GM23338 (cell line): ENCODE measurements at regions not wholly inside any gene's neighbourhood (a gene's known extent, or its start where the extent isn't known, plus 50 kb on each side); places are given as distances from the start of the nearest gene placed in this dataset.

Source experiments
- ATAC-seq: fragments of 200-7000 bp; cut with Tn5 transposase; 3 replicates; pipeline ENCODE4 v1.9.1; 2020
- DNase-seq: peaks from one replicate; pipeline ENCODE4 v3.0.0-alpha.2; 2015; ENCODE audit warnings: low spot score
- H2AFZ ChIP-seq: fragments of 200-600 bp; sonication (generic); 2 replicates; pipeline ENCODE4 v1.8.0; 2016; ENCODE audit warnings: antibody characterized with exemption, mild to moderate bottlenecking, moderate library complexity
- H3F3A ChIP-seq: fragments of 200-600 bp; sonication (generic); replicated peaks from 2 replicates; pipeline ENCODE4 v1.8.0; 2017; ENCODE audit warnings: antibody characterized with exemption, mixed run types, low read depth
- H3K27ac ChIP-seq: fragments of 200-600 bp; sonication (generic); 2 replicates; pipeline ENCODE4 v1.6.1; 2016; ENCODE audit warnings: low read depth
- H3K27me3 ChIP-seq: fragments of 200-600 bp; sonication (generic); 2 replicates; pipeline ENCODE4 v1.8.0; 2016; ENCODE audit warnings: mild to moderate bottlenecking, mixed run types, moderate library complexity; ENCODE audit not compliant: insufficient read depth
- H3K36me3 ChIP-seq: fragments of 200-600 bp; sonication (generic); 2 replicates; pipeline ENCODE4 v1.8.0; 2016; ENCODE audit warnings: mild to moderate bottlenecking; ENCODE audit not compliant: insufficient read depth
- H3K4me1 ChIP-seq: fragments of 200-600 bp; sonication (generic); 2 replicates; pipeline ENCODE4 v1.8.0; 2016; ENCODE audit warnings: mild to moderate bottlenecking, moderate library complexity; ENCODE audit not compliant: insufficient read depth
- H3K4me2 ChIP-seq: fragments of 200-600 bp; sonication (generic); 2 replicates; pipeline ENCODE4 v1.7.1; 2017; ENCODE audit warnings: mixed run types
- H3K4me3 ChIP-seq: fragments of 200-600 bp; sonication (generic); 2 replicates; pipeline ENCODE4 v1.6.1; 2016; ENCODE audit warnings: mixed run types
- H3K79me2 ChIP-seq: fragments of 200-600 bp; sonication (generic); replicated peaks from 2 replicates; pipeline ENCODE4 v1.8.0; 2017; ENCODE audit warnings: mild to moderate bottlenecking; ENCODE audit not compliant: insufficient read depth
- H3K9me2 ChIP-seq: fragments of 200-600 bp; sonication (generic); 2 replicates; pipeline ENCODE4 v1.8.0; 2017; ENCODE audit not compliant: insufficient read depth
- H4K20me1 ChIP-seq: fragments of 200-600 bp; sonication (generic); replicated peaks from 2 replicates; pipeline ENCODE4 v1.8.0; 2017; ENCODE audit warnings: mild to moderate bottlenecking; ENCODE audit not compliant: insufficient read depth
- H3K27ac Mint-ChIP-seq: 2 replicates; pipeline ENCODE4 v1.8.0; 2020; ENCODE audit warnings: inconsistent platforms, mild to moderate bottlenecking, moderate library complexity, mixed read lengths
- H3K27me3 Mint-ChIP-seq: 3 replicates; pipeline ENCODE4 v1.8.0; 2022; ENCODE audit warnings: low read depth, mild to moderate bottlenecking, moderate library complexity, mixed read lengths, inconsistent platforms; ENCODE audit not compliant: insufficient read depth, poor library complexity
- H3K36me3 Mint-ChIP-seq: 3 replicates; pipeline ENCODE4 v1.8.0; 2021; ENCODE audit warnings: low read depth, mild to moderate bottlenecking, inconsistent platforms, moderate library complexity, mixed read lengths
- H3K4me1 Mint-ChIP-seq: 3 replicates; pipeline ENCODE4 v1.8.0; 2020; ENCODE audit warnings: mild to moderate bottlenecking, inconsistent platforms, mixed read lengths
- H3K4me3 Mint-ChIP-seq: 3 replicates; pipeline ENCODE4 v1.8.0; 2021; ENCODE audit warnings: moderate library complexity, mild to moderate bottlenecking, inconsistent platforms, mixed read lengths
- H3K9me3 Mint-ChIP-seq: 3 replicates; pipeline ENCODE4 v1.8.0; 2020; ENCODE audit warnings: moderate library complexity, mild to moderate bottlenecking, inconsistent platforms, mixed read lengths
- CREB1 ChIP-seq: fragments of 250-450 bp; sonication (Bioruptor Pico); IDR thresholded peaks from 2 replicates; pipeline ENCODE4 v1.5.0; 2020; ENCODE audit warnings: low read depth, mild to moderate bottlenecking, moderate library complexity
- CTCF ChIP-seq, 2 experiments: fragments of 200-600 bp in 1 of 2; sonication (generic) in 1 of 2; conservative IDR thresholded peaks; 2 replicates each; pipeline versions ENCODE4 v1.5.1 to v1.6.1; 2016 to 2017; ENCODE audit warnings: antibody characterized with exemption in 2 of 2, low read depth in 2 of 2, mild to moderate bottlenecking in 2 of 2, moderate library complexity in 1 of 2
- ETS1 ChIP-seq: IDR thresholded peaks from 2 replicates; pipeline ENCODE4 v1.6.1; 2016; ENCODE audit warnings: antibody characterized with exemption
- EZH2 ChIP-seq: fragments of 200-600 bp; sonication (generic); IDR thresholded peaks from one replicate; pipeline ENCODE4 v1.8.0; 2017; ENCODE audit warnings: antibody characterized with exemption, mild to moderate bottlenecking, low read depth; ENCODE audit not compliant: unreplicated experiment
- EZH2phosphoT487 ChIP-seq: fragments of 200-600 bp; sonication (generic); IDR thresholded peaks from one replicate; pipeline ENCODE4 v1.8.1; 2018; ENCODE audit warnings: antibody characterized with exemption; ENCODE audit not compliant: unreplicated experiment
- JUNB ChIP-seq: IDR thresholded peaks from one replicate; pipeline ENCODE4 v1.6.1; 2016; ENCODE audit warnings: antibody characterized with exemption; ENCODE audit not compliant: unreplicated experiment
- POLR2AphosphoS5 ChIP-seq: IDR thresholded peaks from 2 replicates; pipeline ENCODE4 v1.6.1; 2016; ENCODE audit warnings: antibody characterized with exemption, low read depth
- REST ChIP-seq: IDR thresholded peaks from one replicate; pipeline ENCODE4 v1.6.1; 2018; ENCODE audit warnings: antibody characterized with exemption; ENCODE audit not compliant: unreplicated experiment
- STAT1 ChIP-seq: IDR thresholded peaks from one replicate; pipeline ENCODE4 v1.6.1; 2016; ENCODE audit warnings: antibody characterized with exemption; ENCODE audit not compliant: unreplicated experiment
- ZNF114 ChIP-seq: fragments of 250-450 bp; sonication (Bioruptor Pico); IDR thresholded peaks from 2 replicates; pipeline ENCODE4 v1.5.0; 2020; ENCODE audit warnings: mild to moderate bottlenecking, moderate library complexity
- ZNF331 ChIP-seq: fragments of 250-450 bp; sonication (Bioruptor Pico); IDR thresholded peaks from 2 replicates; pipeline ENCODE4 v1.5.0; 2020; ENCODE audit warnings: low read depth, mild to moderate bottlenecking, moderate library complexity

GRCh38 chr3:101979033-101979432, 129.7 kb downstream of the NFKBIZ start:
- Histone ChIP-seq H3K9me2 (no peaks in the 10 kb centered on the region), H3K27me3 (no peaks in the 10 kb centered on the region), H3K4me1 (no peaks in the 10 kb centered on the region), H3K27ac (no peak overlapping the region), H3F3A (no peaks in the 10 kb centered on the region), H3K4me3 (no peak overlapping the region), H3K36me3 (no peaks in the 10 kb centered on the region), H2AFZ (no peak overlapping the region), H3K79me2 (no peaks in the 10 kb centered on the region), H4K20me1 (no peaks in the 10 kb centered on the region), H3K4me2 (no peak overlapping the region)
- ATAC-seq = no peak
- no peak for DNase-seq
- Mint-ChIP-seq H3K9me3 (no peaks in the 10 kb centered on the region), H3K4me1 (peaks cover 10% of the 10 kb centered on the region), H3K27me3 (no peaks in the 10 kb centered on the region), H3K36me3 (no peaks in the 10 kb centered on the region), H3K4me3 (no peak overlapping the region), H3K27ac (no peak overlapping the region)
- no peak for TF ChIP-seq POLR2AphosphoS5

- H3K79me2 ChIP-seq = no peaks in the 10 kb centered on the region
- Mint-ChIP-seq H3K4me1 (no peaks in the 10 kb centered on the region), H3K9me3 (no peaks in the 10 kb centered on the region; the same call in 2 of the 3 replicates), H3K27ac (no peak overlapping the region), H3K4me3 (no peak overlapping the region), H3K36me3 (no peaks in the 10 kb centered on the region), H3K27me3 (no peaks in the 10 kb centered on the region)
- TF ChIP-seq JUNB = no peak
- TF ChIP-seq EZH2 = no peak
- no peak for TF ChIP-seq ZNF114 (CRISPR knock-in tag)
- TF ChIP-seq CREB1 = no peak
- no peak for TF ChIP-seq POLR2AphosphoS5
- no peak for TF ChIP-seq ZNF331 (CRISPR knock-in tag)
- no peak for TF ChIP-seq EZH2phosphoT487
- no peak for TF ChIP-seq STAT1
- no peak overlapping the region for H3K27ac ChIP-seq
- ATAC-seq (no peak), DNase-seq (no peak)
- H3K9me2 ChIP-seq = no peaks in the 10 kb centered on the region; the same call in 1 of the 2 replicates
- no peaks in the 10 kb centered on the region for H3K36me3 ChIP-seq
- H3K4me3 ChIP-seq = no peak overlapping the region
- H4K20me1 ChIP-seq = no peaks in the 10 kb centered on the region
- H2AFZ ChIP-seq = no peak overlapping the region
- no peaks in the 10 kb centered on the region for H3K4me1 ChIP-seq
- no peaks in the 10 kb centered on the region for H3F3A ChIP-seq
- H3K4me2 ChIP-seq = no peak overlapping the region
- no peaks in the 10 kb centered on the region for H3K27me3 ChIP-seq
These were observed 135.0 kb downstream of the NFKBIZ start for GRCh38 chr3:101984356-101984755.

GRCh38 chr3:101988596-101988995, 139.3 kb downstream of the NFKBIZ start:
- ATAC-seq (no peak), DNase-seq (no peak)
- H3K4me3 ChIP-seq = no peak overlapping the region
- H2AFZ ChIP-seq = no peak overlapping the region; the same call in 1 of the 2 replicates
- H4K20me1 ChIP-seq = no peaks in the 10 kb centered on the region
- H3K4me2 ChIP-seq = no peak overlapping the region
- no peaks in the 10 kb centered on the region; the same call in 1 of the 2 replicates for H3K9me2 ChIP-seq
- no peaks in the 10 kb centered on the region for H3K36me3 ChIP-seq
- Mint-ChIP-seq H3K9me3 (no peaks in the 10 kb centered on the region; the same call in 2 of the 3 replicates), H3K36me3 (no peaks in the 10 kb centered on the region), H3K27me3 (no peaks in the 10 kb centered on the region), H3K27ac (no peak overlapping the region), H3K4me1 (no peaks in the 10 kb centered on the region), H3K4me3 (no peak overlapping the region)
- H3F3A ChIP-seq = no peaks in the 10 kb centered on the region
- no peaks in the 10 kb centered on the region for H3K4me1 ChIP-seq
- H3K27ac ChIP-seq = no peak overlapping the region
- no peaks in the 10 kb centered on the region for H3K27me3 ChIP-seq
- H3K79me2 ChIP-seq = no peaks in the 10 kb centered on the region
- TF ChIP-seq POLR2AphosphoS5 = no peak
- no peak for TF ChIP-seq REST
- TF ChIP-seq ZNF331 (CRISPR knock-in tag) = no peak
- no peak for TF ChIP-seq JUNB
- TF ChIP-seq ZNF114 (CRISPR knock-in tag) = no peak
- no peak for TF ChIP-seq EZH2
- TF ChIP-seq EZH2phosphoT487 = no peak
- no peak for TF ChIP-seq ETS1
- TF ChIP-seq CTCF (conservative IDR thresholded peaks at IDR 0.05; ENCODE audit: low read depth in 2 of 2) = no peak
